ENCODE measurements at regions not wholly inside any gene's neighbourhood (a gene's known extent, or its start where the extent isn't known, plus 50 kb on each side); places are given as distances from the start of the nearest gene placed in this dataset.
"Not testable (repeated sequence)": the region's sequence is repeated elsewhere in the genome, so short reads cannot be mapped to it uniquely, and the experiment has no call there.

GRCh38 chr4:115233600-115233999 is 120.2 kb upstream of the NDST4 start:
- DNase-seq (ENCODE audit: low read depth): no peak

DNA sequence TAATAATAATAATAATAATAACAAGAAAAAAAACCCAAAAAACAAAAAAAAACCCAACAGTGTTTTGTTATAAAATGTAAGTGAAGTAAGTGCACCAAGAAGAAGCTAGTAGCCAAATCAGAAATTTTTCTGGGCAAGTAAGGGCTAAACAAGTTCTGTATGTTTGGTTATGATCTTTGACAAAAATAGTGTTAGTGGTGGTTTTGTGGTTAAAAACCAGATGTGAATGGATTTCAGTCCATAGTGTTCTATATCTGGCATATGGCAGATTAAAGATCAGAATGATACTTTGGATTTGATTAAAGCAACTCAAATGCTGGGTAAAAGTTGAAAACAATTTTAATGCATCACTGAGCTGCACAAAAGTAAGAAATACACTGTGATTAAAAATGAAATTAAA is 116.5 kb upstream of the NDST4 start:
- DNase-seq (ENCODE audit: low read depth): no peak

- no peak for DNase-seq (ENCODE audit: low read depth)
Measured at GRCh38 chr4:115228851-115229250, 115.4 kb upstream of the NDST4 start.

DNA sequence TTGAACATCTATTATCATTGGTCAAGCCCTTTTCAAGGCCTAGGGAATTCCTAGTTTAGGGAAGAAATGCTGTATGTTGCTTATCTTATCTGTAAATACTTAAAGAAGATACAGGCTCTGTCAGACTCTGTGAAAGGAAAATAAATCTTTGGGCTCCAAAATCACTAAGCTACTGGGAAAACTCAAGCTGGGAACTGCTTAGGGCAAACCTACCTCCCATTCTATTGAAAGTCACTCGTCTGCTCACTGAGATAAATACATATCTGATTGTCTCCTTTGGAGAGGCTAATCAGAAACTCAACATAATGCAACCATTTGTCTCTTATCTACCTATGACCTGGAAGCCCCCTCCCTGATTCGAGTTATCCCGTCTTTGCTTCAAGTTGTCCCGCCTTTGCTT is 108.6 kb upstream of the NDST4 start:
- DNase-seq (ENCODE audit: low read depth): no peak

DNA sequence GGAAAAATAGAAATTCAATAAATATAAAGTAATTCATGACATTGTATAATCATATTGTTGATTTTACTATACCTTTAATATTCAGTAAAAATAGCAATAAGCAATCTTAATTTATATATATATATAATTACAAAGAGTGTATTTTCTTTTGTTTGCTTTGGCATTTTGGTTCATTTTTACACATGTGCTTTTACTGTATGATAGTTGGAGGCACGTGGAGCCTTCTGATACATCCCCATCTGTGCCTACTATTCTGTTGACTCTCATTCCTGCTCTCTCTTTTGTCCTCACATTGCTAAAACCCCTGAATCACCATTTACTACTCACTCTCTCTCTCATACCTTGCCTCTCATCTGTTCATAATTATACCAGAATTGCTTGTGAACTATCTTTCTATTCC is 106.4 kb upstream of the NDST4 start:
- DNase-seq (ENCODE audit: low read depth): no peak

DNA sequence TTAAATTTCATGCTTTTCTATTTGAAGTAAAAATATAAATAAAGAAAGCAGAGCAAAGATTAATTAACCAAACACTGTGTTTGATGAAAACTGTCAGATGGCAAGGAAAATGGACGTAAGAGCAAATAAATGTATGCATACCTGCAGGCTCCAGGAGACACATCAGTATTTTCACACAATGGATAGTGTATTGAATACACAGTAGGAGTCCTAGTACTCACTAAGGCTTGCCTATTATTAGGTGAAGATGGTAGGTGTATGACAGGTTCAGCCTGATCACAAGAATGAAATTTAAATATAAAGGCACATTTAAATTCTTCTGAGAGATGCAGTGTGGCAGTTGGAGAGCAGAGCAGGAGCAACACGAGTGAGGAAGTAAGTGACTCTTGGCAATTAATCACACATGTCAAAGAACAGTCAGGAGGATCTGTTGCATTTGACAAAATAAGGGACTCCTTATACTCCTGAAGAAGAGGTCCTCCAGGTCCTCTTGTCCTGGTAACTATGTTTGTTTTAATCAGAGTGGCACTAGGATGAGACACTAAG is 106.0 kb upstream of the NDST4 start:
- no peak for DNase-seq (ENCODE audit: low read depth)

DNA sequence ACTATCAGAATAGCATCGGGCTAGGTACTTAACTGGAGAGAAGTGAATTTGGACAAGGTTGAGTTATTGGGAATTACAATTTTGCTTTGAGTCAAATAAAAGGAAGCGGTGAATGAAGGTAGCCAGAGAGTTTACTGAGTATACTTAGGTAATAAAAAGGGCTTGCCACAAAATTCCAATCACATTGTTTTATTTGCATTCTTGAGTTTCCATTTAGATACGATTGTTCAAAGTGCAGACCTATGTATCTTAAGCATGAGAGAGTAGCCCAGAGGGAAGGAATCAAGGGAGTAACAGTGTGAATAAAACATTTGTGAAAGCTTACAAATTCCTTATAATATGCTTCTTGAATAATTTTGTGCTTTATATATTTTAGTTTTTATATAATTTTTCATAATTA is 102.5 kb upstream of the NDST4 start:
- no peak for DNase-seq (ENCODE audit: low read depth)

DNA sequence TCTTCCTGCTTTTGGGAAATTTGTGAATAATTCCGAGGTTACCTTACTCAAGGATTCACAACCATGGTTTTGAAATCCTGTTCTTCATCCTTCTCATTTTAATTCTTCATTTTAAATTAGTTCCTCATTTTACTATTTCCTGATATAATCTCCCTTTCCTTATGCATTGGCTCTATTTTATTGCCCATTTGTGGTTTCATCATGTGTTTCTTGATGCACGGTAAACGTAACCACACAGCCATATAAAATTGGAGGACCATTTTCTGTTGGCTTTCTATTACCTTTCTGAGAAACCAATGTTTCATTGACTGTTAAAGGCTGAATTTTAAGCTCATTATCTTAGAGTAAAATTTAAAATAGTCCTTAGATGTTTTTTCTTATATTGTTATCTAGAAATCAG is 100.3 kb upstream of the NDST4 start:
- no peak for DNase-seq (ENCODE audit: low read depth)

- no peak for DNase-seq (ENCODE audit: low read depth)
Measured at GRCh38 chr4:115201042-115201330, 87.6 kb upstream of the NDST4 start.

GRCh38 chr4:115200201-115201041 is 87.0 kb upstream of the NDST4 start:
- not testable (repeated sequence) for DNase-seq (ENCODE audit: low read depth)

GRCh38 chr4:115194612-115195011 is 81.2 kb upstream of the NDST4 start:
- DNase-seq (ENCODE audit: low read depth): not testable (repeated sequence)

DNA sequence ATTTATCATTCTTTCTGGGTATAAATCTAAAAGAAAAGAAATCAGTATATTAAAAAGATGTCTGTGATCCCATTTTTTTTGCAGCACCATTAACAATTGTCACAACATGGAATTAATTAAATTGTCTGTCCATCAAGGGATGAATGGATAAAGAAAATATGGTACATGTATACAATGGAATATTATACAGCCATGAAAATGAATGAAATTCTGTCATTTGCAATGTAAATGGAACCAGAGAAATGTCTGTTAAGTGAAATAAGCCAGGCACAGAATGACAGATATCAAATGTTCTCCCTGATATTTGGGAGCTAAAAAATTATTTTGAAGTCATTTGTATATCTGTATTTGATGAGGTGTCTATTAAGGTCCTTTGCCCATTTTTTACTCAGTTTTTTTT is 77.1 kb upstream of the NDST4 start:
- DNase-seq (ENCODE audit: low read depth): no peak

DNA sequence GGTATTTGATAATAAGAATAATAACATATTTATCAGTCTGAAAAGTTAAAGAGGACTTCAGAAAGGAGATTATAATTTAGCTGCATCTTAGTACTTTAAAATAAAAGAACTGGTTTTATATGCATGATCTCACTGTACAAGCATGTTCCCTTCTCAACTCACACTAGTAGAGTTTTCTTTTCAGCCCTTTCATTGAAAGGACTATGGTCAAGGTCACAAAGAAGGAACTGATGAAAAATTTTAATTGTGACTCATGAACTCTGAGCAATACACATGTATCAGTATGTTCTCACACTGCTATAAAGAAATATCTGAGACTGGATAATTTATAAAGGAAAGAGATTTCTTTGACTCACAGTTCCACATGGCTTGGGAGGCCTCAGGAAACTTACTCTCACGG is 73.7 kb upstream of the NDST4 start:
- DNase-seq (ENCODE audit: low read depth): peak; percentile 63

DNA sequence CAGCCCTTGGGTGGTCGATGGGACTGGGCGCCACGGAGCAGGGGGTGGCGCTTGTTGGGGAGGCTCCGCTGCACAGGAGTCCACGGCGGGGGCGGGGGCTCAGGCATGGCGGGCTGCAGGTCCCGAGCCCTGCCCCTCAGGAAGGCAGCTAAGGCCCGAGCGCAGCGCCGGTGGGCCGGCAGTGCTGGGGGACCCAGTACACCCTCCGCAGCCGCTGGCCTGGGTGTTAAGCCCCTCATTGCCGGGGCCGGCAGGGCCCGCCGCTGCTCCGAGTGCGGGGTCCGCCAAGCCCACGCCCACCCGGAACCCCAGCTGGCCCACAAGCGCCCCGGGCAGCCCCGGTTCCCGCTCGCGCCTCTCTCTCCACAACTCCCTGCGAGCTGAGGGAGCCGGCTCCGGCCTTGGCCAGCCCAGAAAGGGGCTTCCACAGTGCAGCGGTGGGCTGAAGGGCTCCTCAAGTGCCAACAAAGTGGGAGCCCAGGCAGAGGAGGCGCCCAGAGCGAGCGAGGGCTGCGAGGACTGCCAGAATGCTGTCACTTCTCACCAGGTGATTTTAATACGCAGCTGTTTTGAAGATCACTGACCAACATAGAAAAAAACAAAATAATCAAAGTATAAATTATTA is 66.1 kb upstream of the NDST4 start:
- DNase-seq (ENCODE audit: low read depth): not testable (repeated sequence)

DNA sequence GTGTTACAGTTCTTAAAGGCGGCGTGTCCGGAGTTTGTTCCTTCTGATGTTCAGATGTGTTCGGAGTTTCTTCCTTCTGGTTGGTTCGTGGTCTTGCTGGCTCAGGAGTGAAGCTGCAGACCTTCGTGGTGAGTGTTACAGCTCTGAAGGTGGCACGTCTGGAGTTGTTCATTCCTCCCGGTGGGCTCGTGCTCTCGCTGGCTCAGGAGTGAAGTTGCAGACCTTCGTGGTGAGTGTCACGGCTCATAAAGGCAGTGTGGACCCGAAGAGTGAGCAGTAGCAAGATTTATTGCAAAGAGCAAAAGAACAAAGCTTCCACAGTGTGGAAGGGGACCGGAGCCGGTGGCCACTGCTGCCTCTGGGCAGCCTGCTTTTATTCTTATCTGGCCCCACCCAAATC is 65.3 kb upstream of the NDST4 start:
- DNase-seq (ENCODE audit: low read depth): not testable (repeated sequence)

DNA sequence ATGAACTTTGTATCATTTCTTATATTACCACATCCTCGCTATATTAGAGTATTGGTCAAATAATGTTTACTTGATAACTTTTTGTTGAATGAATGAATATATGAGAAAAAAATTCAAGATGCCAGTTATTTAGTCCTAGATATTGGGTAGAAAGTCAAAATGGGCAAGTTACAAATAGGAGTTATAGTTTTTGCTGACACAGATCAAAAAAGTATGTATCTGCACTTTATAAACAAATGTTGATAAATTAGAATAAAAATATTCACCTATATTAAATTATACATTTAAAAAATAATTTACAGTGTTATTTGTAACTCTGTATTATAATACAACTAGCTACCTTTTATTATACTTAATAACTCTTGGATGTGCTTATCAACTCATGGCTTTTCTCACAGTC is 57.8 kb upstream of the NDST4 start:
- DNase-seq (ENCODE audit: low read depth): no peak

GRCh38 chr4:115165503-115165902 is 52.1 kb upstream of the NDST4 start:
- peak; percentile 58 for DNase-seq (ENCODE audit: low read depth)

Measured in LHCN-M2 (cell line).